Keratinocyte (primary cell): ENCODE measurements at regions not wholly inside any gene's neighbourhood (a gene's known extent, or its start where the extent isn't known, plus 50 kb on each side); places are given as distances from the start of the nearest gene placed in this dataset.

Experiments
- DNase-seq: peaks from one replicate; pipeline ENCODE4 v3.0.0-alpha.2; 2011; ENCODE audit warnings: low read depth, missing footprints, low spot score
- FAIRE-seq: peaks from 2 replicates; lab custom pipeline; 2011; peaks lifted over from hg19 to GRCh38; lab: Jason Lieb, UNC
- H2AFZ ChIP-seq: 2 replicates; pipeline ENCODE4 v1.6.0; 2012; ENCODE audit warnings: low read length, control low read depth, inconsistent platforms; ENCODE audit not compliant: control insufficient read depth
- H3K27ac ChIP-seq: 2 replicates; pipeline ENCODE4 v1.5.1; 2011; ENCODE audit warnings: low read length; ENCODE audit not compliant: control insufficient read depth, insufficient read depth
- H3K27me3 ChIP-seq: 3 replicates; pipeline ENCODE4 v1.6.0; 2011; ENCODE audit warnings: low read length; ENCODE audit not compliant: control insufficient read depth, insufficient read depth; ENCODE audit errors: extremely low read depth
- H3K36me3 ChIP-seq, 2 experiments: 2 replicates in 1 of 2; 3 replicates in 1 of 2; pipeline ENCODE4 v1.5.1; 2011; ENCODE audit warnings: low read length in 2 of 2, mild to moderate bottlenecking in 1 of 2; ENCODE audit not compliant: control insufficient read depth in 2 of 2, insufficient read depth in 2 of 2; ENCODE audit errors: extremely low read depth in 1 of 2
- H3K4me1 ChIP-seq: 3 replicates; pipeline ENCODE4 v1.5.1; 2011; ENCODE audit warnings: low read length; ENCODE audit not compliant: control insufficient read depth, insufficient read depth; ENCODE audit errors: extremely low read depth
- H3K4me2 ChIP-seq: 3 replicates; pipeline ENCODE4 v1.6.0; 2011; ENCODE audit warnings: low read depth, low read length; ENCODE audit not compliant: control insufficient read depth, insufficient read depth; ENCODE audit errors: extremely low read depth
- H3K4me3 ChIP-seq, 3 experiments: fragments of 200-600 bp in 1 of 3; sonication (generic) in 1 of 3; 2 replicates in 2 of 3; 3 replicates in 1 of 3; pipeline ENCODE4 v1.5.1; 2011 to 2016; ENCODE audit warnings: low read length in 3 of 3, mild to moderate bottlenecking in 3 of 3, control low read depth in 2 of 3, inconsistent platforms in 1 of 3, low read depth in 1 of 3, mixed read lengths in 1 of 3, mixed run types in 1 of 3, moderate library complexity in 1 of 3; ENCODE audit not compliant: control insufficient read depth in 2 of 3, insufficient read depth in 2 of 3; ENCODE audit errors: extremely low read depth in 1 of 3
- H3K79me2 ChIP-seq: 2 replicates; pipeline ENCODE4 v1.6.0; 2012; ENCODE audit warnings: low read length; ENCODE audit not compliant: control insufficient read depth, insufficient read depth
- H3K9ac ChIP-seq: 3 replicates; pipeline ENCODE4 v1.6.0; 2011; ENCODE audit warnings: low read length; ENCODE audit not compliant: control insufficient read depth, insufficient read depth; ENCODE audit errors: extremely low read depth
- H3K9me1 ChIP-seq: 3 replicates; pipeline ENCODE4 v1.6.0; 2011; ENCODE audit warnings: low read length; ENCODE audit not compliant: control insufficient read depth, insufficient read depth; ENCODE audit errors: extremely low read depth
- H3K9me3 ChIP-seq: 2 replicates; pipeline ENCODE4 v1.5.1; 2012; ENCODE audit warnings: low read depth, low read length; ENCODE audit not compliant: control insufficient read depth
- H4K20me1 ChIP-seq: 3 replicates; pipeline ENCODE4 v1.6.0; 2011; ENCODE audit warnings: low read length; ENCODE audit not compliant: control insufficient read depth, insufficient read depth; ENCODE audit errors: extremely low read depth
- EZH2 ChIP-seq: IDR thresholded peaks from one replicate; pipeline ENCODE4 v1.6.1; 2012; ENCODE audit warnings: inconsistent platforms, mild to moderate bottlenecking, low read length, moderate library complexity
- dilution Hi-C: fragments of 300-500 bp; cut with MboI; formaldehyde crosslinking; loops from one replicate; pipeline ENCODE4 v1.7.0; 2020; ENCODE audit warnings: low sequenced_read_pairs; ENCODE audit not compliant: extremely low pct_ligation_motif_present
- TF ChIP-seq, protein P1 (sequence below), 3 experiments: IDR thresholded peaks in 1 of 3; conservative IDR thresholded peaks in 1 of 3; optimal IDR thresholded peaks in 1 of 3; 2 replicates in 2 of 3; 3 replicates in 1 of 3; pipeline versions ENCODE3 to v1.5.1; 2011; ENCODE audit warnings: low read length in 3 of 3, mild to moderate bottlenecking in 3 of 3, moderate library complexity in 2 of 3, control low read depth in 1 of 3, inconsistent platforms in 1 of 3; ENCODE audit not compliant: insufficient read depth in 2 of 3; ENCODE audit errors: extremely low read depth in 1 of 3

DNA sequence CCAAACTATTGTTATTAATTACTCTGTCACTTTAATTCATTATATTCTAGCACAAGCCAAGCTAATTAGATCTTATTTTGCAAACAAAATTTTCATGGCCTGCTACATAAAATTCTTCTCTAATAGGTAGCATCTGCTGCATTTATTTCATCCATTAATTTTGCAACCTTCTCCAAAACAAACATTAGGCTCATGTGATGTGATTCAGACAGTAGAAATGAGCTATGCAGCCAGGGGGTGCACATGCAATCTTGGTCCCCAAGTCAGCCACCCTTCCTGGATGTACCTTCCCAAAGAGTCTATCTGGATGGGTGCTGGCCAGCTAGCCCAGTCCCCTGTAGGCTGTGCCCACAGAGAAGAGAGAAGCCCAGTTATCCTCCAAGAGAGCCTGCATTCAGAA lies 242.1 kb upstream of the OSR1 start:
- Histone ChIP-seq H3K4me1 (no peaks in the 10 kb centered on the region), H2AFZ (no peak overlapping the region), H3K79me2 (no peaks in the 10 kb centered on the region), H3K27ac (no peak overlapping the region), H3K36me3 (no peaks in the 10 kb centered on the region), H3K9me1 (no peaks in the 10 kb centered on the region), H3K27me3 (peaks cover 6% of the 10 kb centered on the region), H3K9me3 (no peaks in the 10 kb centered on the region), H3K4me2 (no peak overlapping the region), H4K20me1 (no peaks in the 10 kb centered on the region), H3K4me3 (no peak overlapping the region), H3K9ac (no peak overlapping the region)
- TF ChIP-seq, protein P1, sequence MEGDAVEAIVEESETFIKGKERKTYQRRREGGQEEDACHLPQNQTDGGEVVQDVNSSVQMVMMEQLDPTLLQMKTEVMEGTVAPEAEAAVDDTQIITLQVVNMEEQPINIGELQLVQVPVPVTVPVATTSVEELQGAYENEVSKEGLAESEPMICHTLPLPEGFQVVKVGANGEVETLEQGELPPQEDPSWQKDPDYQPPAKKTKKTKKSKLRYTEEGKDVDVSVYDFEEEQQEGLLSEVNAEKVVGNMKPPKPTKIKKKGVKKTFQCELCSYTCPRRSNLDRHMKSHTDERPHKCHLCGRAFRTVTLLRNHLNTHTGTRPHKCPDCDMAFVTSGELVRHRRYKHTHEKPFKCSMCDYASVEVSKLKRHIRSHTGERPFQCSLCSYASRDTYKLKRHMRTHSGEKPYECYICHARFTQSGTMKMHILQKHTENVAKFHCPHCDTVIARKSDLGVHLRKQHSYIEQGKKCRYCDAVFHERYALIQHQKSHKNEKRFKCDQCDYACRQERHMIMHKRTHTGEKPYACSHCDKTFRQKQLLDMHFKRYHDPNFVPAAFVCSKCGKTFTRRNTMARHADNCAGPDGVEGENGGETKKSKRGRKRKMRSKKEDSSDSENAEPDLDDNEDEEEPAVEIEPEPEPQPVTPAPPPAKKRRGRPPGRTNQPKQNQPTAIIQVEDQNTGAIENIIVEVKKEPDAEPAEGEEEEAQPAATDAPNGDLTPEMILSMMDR (optimal IDR thresholded peaks at IDR 0.05 in 1 of 3, IDR thresholded peaks at IDR 0.05 in 1 of 3, conservative IDR thresholded peaks at IDR 0.05 in 1 of 3; ENCODE audit: extremely low read depth in 1 of 3, insufficient read depth in 2 of 3, low read length in 3 of 3), result no peak
- no peak for TF ChIP-seq EZH2
- DNase-seq (no peak), FAIRE-seq (no peak)
- dilution Hi-C loops, result no loop called here

DNA sequence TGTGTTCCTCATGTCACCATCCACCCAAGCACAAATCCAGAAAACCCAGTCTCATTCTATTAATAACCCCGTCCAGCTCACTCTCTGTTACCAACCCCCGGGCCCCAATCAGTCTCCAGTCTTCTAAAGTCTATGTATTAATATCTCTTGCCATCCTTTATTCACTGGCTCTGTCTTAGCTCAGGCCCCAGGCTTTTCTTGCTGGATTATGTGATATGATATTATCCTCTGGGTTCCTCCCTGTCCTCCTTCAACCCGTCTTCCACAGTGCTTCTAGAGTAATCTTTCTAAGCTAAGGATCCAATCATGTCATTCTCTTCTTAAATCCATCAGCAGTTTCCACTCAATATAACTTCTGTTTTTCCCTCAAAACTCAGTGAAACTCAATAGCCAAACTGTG lies 240.5 kb upstream of the OSR1 start:
- Histone ChIP-seq H3K9me3 (no peaks in the 10 kb centered on the region), H3K79me2 (no peaks in the 10 kb centered on the region), H3K4me1 (no peaks in the 10 kb centered on the region), H3K4me3 (no peak overlapping the region), H2AFZ (no peak overlapping the region), H3K9ac (no peak overlapping the region), H3K27me3 (peaks cover 6% of the 10 kb centered on the region), H3K27ac (no peak overlapping the region), H3K4me2 (no peak overlapping the region), H3K36me3 (no peaks in the 10 kb centered on the region), H3K9me1 (no peaks in the 10 kb centered on the region), H4K20me1 (no peaks in the 10 kb centered on the region)
- dilution Hi-C loops, result no loop called here
- DNase-seq (no peak), FAIRE-seq (no peak)
- no peak for TF ChIP-seq EZH2
- TF ChIP-seq, protein P1 (optimal IDR thresholded peaks at IDR 0.05 in 1 of 3, IDR thresholded peaks at IDR 0.05 in 1 of 3, conservative IDR thresholded peaks at IDR 0.05 in 1 of 3; ENCODE audit: extremely low read depth in 1 of 3, insufficient read depth in 2 of 3, low read length in 3 of 3), result no peak
